C4-2B (cell line): ENCODE measurements at regions not wholly inside any gene's neighbourhood (a gene's known extent, or its start where the extent isn't known, plus 50 kb on each side); places are given as distances from the start of the nearest gene placed in this dataset.

Experiments
- ZFX ChIP-seq: fragments of 450-650 bp; IDR thresholded peaks from 2 replicates; pipeline ENCODE4 v1.6.1; 2017
- TF ChIP-seq, protein P1 (sequence below): fragments of 450-650 bp; conservative IDR thresholded peaks from 2 replicates; pipeline ENCODE4 v1.5.1; 2017; ENCODE audit warnings: mild to moderate bottlenecking

DNA sequence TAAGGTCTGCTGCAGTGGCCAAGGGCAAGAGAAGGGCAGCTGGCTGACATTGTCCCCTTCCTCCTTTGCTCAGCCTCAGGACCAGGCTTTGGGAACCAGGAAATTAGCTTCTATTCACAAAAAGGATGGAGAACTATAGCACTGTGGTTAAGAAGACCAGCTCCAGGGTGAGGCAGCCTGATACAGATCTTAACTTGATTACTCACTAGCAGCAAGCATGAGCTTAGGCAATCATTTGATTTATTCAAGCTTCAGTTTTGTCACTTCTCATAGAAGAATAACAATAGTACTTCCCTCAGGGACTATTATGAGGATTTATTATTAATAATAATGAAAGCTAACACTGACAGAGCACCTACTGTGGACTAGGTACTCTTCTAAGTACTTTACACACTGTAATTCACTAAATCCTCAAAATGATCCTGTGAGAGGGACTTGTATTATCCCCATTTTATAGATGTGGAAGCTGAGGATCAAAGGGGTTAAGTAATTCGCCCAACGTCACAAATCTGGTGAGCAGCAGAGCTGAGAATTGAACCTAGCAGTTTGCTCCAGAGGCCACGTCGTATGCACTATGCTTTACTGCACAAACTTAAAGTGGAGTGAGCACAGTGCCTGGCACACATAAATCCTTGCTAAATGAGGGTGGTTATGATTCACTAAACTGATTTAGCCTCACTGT is 130.4 kb upstream of the PAK3 start:
- TF ChIP-seq, protein P1, sequence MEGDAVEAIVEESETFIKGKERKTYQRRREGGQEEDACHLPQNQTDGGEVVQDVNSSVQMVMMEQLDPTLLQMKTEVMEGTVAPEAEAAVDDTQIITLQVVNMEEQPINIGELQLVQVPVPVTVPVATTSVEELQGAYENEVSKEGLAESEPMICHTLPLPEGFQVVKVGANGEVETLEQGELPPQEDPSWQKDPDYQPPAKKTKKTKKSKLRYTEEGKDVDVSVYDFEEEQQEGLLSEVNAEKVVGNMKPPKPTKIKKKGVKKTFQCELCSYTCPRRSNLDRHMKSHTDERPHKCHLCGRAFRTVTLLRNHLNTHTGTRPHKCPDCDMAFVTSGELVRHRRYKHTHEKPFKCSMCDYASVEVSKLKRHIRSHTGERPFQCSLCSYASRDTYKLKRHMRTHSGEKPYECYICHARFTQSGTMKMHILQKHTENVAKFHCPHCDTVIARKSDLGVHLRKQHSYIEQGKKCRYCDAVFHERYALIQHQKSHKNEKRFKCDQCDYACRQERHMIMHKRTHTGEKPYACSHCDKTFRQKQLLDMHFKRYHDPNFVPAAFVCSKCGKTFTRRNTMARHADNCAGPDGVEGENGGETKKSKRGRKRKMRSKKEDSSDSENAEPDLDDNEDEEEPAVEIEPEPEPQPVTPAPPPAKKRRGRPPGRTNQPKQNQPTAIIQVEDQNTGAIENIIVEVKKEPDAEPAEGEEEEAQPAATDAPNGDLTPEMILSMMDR: no peak
- no peak for TF ChIP-seq ZFX
